ENCODE measurements at regions not wholly inside any gene's neighbourhood (a gene's known extent, or its start where the extent isn't known, plus 50 kb on each side); places are given as distances from the start of the nearest gene placed in this dataset.

- no peak overlapping the region for H3K27ac Mint-ChIP-seq
- peaks cover 11% of the 10 kb centered on the region for H3K9me3 Mint-ChIP-seq
- POLR2A ChIA-PET, result no interaction called here
- no peaks in the 10 kb centered on the region for H3K4me1 Mint-ChIP-seq
- no peaks in the 10 kb centered on the region for H3K36me3 Mint-ChIP-seq (ENCODE audit: low read depth)
- CTCF ChIA-PET, result no interaction called here
- no peak for DNase-seq
- no peaks in the 10 kb centered on the region for H3K27me3 Mint-ChIP-seq
- H3K4me3 Mint-ChIP-seq, result no peak overlapping the region
Measured at GRCh38 chr16:5838725-5839124, 741.1 kb upstream of the EEF2KMT start.

- Mint-ChIP-seq H3K4me3 (no peak overlapping the region), H3K4me1 (no peaks in the 10 kb centered on the region), H3K9me3 (peaks cover 11% of the 10 kb centered on the region), H3K27ac (no peak overlapping the region), H3K27me3 (no peaks in the 10 kb centered on the region), H3K36me3 (ENCODE audit: low read depth) (no peaks in the 10 kb centered on the region)
- CTCF ChIA-PET, result no interaction called here
- POLR2A ChIA-PET, result no interaction called here
- no peak for DNase-seq
Measured at GRCh38 chr16:5838071-5838470, 740.5 kb upstream of the EEF2KMT start.

DNA sequence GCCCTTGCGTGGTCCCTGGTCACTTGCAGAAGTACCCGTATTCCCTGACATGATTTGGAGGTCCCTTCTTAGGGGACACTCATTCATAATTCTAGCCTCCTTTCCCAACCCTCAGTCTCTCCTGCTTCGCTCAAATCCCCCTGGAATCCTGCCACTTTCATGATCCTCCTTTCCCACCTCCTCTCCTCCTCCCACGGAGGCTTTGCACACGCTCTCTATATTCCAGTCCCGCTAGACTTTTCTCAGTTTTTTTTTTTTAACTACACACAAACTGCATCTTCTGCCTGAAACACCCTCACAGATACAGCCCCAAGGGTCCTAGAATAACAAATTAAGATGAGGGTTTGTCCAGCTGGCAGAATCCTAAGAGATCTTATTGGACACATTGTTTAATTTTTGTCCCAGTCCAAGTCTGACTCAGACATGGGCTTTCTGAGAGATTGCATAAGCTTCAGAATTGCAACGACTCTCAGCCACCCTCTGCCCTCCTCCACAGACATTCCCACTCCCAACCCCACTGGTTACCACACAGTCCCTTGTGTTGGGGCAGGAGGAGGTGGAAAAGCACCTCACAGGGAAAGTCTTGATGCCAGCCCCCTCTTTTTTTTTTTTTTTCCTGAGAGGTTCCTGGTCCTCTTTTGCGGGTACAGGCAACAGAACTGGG, 739.5 kb upstream of the EEF2KMT start:
- DNase-seq, result no peak
- ChIA-PET POLR2A (no interaction called here), CTCF (no interaction called here)
- Mint-ChIP-seq H3K27me3 (no peaks in the 10 kb centered on the region), H3K27ac (no peak overlapping the region), H3K36me3 (ENCODE audit: low read depth) (no peaks in the 10 kb centered on the region), H3K4me1 (no peaks in the 10 kb centered on the region), H3K9me3 (peaks cover 11% of the 10 kb centered on the region), H3K4me3 (no peak overlapping the region)

DNA sequence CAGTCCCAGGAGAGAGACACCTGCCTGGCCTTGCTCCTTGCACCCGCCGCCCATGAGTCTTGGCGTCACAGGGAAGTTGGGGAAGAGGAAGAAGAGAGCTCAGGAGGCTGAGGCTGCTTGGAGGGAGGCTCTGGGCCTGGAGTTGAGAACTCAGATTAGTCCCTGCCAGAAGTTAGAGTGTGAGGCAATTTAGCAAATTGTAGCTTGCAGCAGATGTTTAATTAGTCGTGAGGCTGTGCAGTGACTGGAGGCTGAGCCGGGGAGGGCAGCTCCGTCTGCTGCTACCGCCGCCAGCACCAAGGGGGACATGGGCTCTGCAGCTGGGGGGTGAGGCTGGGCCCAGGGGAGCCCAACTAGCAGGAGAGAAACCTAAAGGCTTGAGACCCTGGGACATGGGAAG, 738.3 kb upstream of the EEF2KMT start:
- ChIA-PET POLR2A (no interaction called here), CTCF (no interaction called here)
- Mint-ChIP-seq H3K4me3 (no peak overlapping the region), H3K9me3 (peaks cover 14% of the 10 kb centered on the region), H3K27me3 (no peaks in the 10 kb centered on the region), H3K4me1 (no peaks in the 10 kb centered on the region), H3K36me3 (ENCODE audit: low read depth) (no peaks in the 10 kb centered on the region), H3K27ac (no peak overlapping the region)
- DNase-seq, result no peak

GRCh38 chr16:5826332-5826731, 728.7 kb upstream of the EEF2KMT start:
- H3K4me3 Mint-ChIP-seq, result no peak overlapping the region
- H3K27ac Mint-ChIP-seq, result no peak overlapping the region
- H3K9me3 Mint-ChIP-seq, result peaks cover 9% of the 10 kb centered on the region
- no peaks in the 10 kb centered on the region for H3K4me1 Mint-ChIP-seq
- DNase-seq, result no peak
- no peaks in the 10 kb centered on the region for H3K36me3 Mint-ChIP-seq (ENCODE audit: low read depth)
- H3K27me3 Mint-ChIP-seq, result no peaks in the 10 kb centered on the region
- CTCF ChIA-PET, result no interaction called here
- POLR2A ChIA-PET, result no interaction called here

DNA sequence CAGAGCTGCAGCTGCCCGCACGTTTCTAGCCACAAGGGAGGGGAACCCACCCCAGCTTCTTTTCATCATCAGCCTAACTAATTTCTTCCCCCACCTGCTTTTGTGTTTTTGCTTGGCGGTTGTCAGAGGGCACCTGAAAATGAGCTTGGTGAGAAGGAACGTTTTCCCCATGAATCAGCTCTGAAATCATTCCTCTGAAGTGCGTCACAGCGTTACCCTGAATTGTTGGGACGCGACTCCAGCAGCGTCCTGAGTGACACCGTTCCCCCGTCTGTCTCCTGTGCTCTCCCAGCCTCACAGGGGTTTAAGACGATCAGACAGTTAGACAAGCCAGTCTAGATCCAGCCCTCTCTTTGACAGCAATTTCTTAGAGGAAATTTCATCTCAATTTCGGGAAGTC, 722.9 kb upstream of the EEF2KMT start:
- ChIA-PET POLR2A (no interaction called here), CTCF (no interaction called here)
- Mint-ChIP-seq H3K27ac (no peak overlapping the region), H3K4me3 (no peak overlapping the region), H3K27me3 (no peaks in the 10 kb centered on the region), H3K36me3 (ENCODE audit: low read depth) (no peaks in the 10 kb centered on the region), H3K9me3 (peaks cover 9% of the 10 kb centered on the region), H3K4me1 (no peaks in the 10 kb centered on the region)
- DNase-seq, result no peak

GRCh38 chr16:5815570-5816237, 718.1 kb upstream of the EEF2KMT start:
- no peak overlapping the region for H3K4me3 Mint-ChIP-seq
- no peaks in the 10 kb centered on the region for H3K36me3 Mint-ChIP-seq (ENCODE audit: low read depth)
- H3K27ac Mint-ChIP-seq, result no peak overlapping the region
- H3K4me1 Mint-ChIP-seq, result no peaks in the 10 kb centered on the region
- no peak for DNase-seq
- CTCF ChIA-PET, result no interaction called here
- peaks cover 15% of the 10 kb centered on the region for H3K9me3 Mint-ChIP-seq
- POLR2A ChIA-PET, result no interaction called here
- no peaks in the 10 kb centered on the region for H3K27me3 Mint-ChIP-seq

DNA sequence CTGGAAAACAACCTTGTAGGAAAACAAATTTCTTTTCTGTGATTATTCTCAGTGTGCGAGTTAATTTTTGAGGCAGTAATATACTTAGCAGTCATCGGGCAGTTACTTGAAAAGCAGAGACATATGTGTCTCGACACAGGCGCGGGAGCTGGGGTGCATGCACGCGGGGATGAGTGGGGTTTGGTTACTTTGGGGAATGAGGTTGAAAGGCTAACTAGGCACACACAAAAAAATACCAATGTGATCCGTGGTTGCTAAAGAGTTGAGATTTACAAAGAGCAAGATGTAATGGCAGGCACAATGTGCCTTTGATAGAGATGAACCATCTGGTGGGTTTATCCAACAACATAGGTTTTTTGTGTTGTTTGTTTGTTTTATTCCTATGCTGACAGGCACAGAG, 703.8 kb upstream of the EEF2KMT start:
- ChIA-PET POLR2A (no interaction called here), CTCF (no interaction called here)
- Mint-ChIP-seq H3K9me3 (peaks cover 30% of the 10 kb centered on the region), H3K4me3 (no peak overlapping the region), H3K4me1 (no peaks in the 10 kb centered on the region), H3K27ac (no peak overlapping the region), H3K27me3 (no peaks in the 10 kb centered on the region), H3K36me3 (ENCODE audit: low read depth) (no peaks in the 10 kb centered on the region)
- DNase-seq, result no peak

DNA sequence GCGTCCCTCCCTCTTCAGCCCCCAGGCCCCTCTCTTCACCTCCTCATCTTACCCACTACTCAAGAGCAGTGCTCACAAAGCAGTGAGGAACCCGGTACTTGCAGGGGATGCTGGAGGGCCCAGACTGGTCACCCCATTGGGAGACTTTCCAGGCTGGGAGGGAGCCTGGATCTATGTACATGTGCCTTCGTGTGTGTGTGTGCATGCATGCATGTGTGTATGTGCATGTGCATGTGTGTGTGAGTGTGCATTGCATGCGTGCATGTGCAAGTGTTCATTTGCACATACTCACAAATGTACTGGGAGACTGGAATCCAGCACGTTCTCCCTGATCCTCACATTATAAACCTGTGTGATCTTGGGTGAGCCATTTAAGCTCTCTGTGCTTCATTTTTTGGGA, 696.0 kb upstream of the EEF2KMT start:
- H3K4me1 Mint-ChIP-seq, result no peaks in the 10 kb centered on the region
- no peaks in the 10 kb centered on the region for H3K36me3 Mint-ChIP-seq (ENCODE audit: low read depth)
- no peak for DNase-seq
- no peaks in the 10 kb centered on the region for H3K27me3 Mint-ChIP-seq
- peaks cover 20% of the 10 kb centered on the region for H3K9me3 Mint-ChIP-seq
- POLR2A ChIA-PET, result no interaction called here
- H3K27ac Mint-ChIP-seq, result no peak overlapping the region
- CTCF ChIA-PET, result no interaction called here
- H3K4me3 Mint-ChIP-seq, result no peak overlapping the region

- Mint-ChIP-seq H3K4me1 (no peaks in the 10 kb centered on the region), H3K9me3 (peaks cover 15% of the 10 kb centered on the region), H3K4me3 (no peak overlapping the region), H3K36me3 (ENCODE audit: low read depth) (no peaks in the 10 kb centered on the region), H3K27ac (no peak overlapping the region), H3K27me3 (no peaks in the 10 kb centered on the region)
- CTCF ChIA-PET, result no interaction called here
- POLR2A ChIA-PET, result no interaction called here
- no peak for DNase-seq
Measured at GRCh38 chr16:5791011-5791657, 693.5 kb upstream of the EEF2KMT start.

GRCh38 chr16:5790512-5790911, 692.9 kb upstream of the EEF2KMT start:
- Mint-ChIP-seq H3K36me3 (ENCODE audit: low read depth) (no peaks in the 10 kb centered on the region), H3K27ac (no peak overlapping the region)
- POLR2A ChIA-PET, result no interaction called here

DNA sequence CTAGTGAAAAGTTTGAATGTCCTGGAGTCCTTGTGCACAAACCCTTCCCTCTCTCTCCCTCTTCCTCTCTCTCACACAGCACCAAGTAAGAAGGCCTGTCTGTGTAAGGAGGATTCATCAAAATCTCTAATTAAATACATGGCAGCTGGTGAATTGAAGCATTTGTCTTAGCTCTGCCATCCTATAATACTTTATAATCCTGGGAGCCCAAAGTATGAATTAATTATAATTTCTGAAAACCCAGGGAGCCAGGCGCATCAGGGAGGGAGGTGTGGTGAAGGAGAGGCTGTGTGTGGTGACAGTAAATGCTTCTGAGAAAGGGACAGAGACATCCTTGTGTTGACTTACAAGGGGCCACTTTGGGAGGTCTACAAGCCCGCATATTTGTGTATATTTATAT, 691.4 kb upstream of the EEF2KMT start:
- H3K4me1 Mint-ChIP-seq, result no peaks in the 10 kb centered on the region
- no peak for DNase-seq
- ChIA-PET POLR2A (no interaction called here), CTCF (no interaction called here)
- no peak overlapping the region for H3K27ac Mint-ChIP-seq
- peaks cover 14% of the 10 kb centered on the region for H3K9me3 Mint-ChIP-seq
- H3K36me3 Mint-ChIP-seq (ENCODE audit: low read depth), result no peaks in the 10 kb centered on the region
- H3K4me3 Mint-ChIP-seq, result no peak overlapping the region
- H3K27me3 Mint-ChIP-seq, result no peaks in the 10 kb centered on the region

More at GRCh38 chr16:5790512-5790911, 692.9 kb upstream of the EEF2KMT start:
- H3K4me1 Mint-ChIP-seq, result no peaks in the 10 kb centered on the region
- CTCF ChIA-PET, result no interaction called here
- DNase-seq, result no peak
- peaks cover 16% of the 10 kb centered on the region for H3K9me3 Mint-ChIP-seq
- H3K4me3 Mint-ChIP-seq, result no peak overlapping the region
- H3K27me3 Mint-ChIP-seq, result no peaks in the 10 kb centered on the region

DNA sequence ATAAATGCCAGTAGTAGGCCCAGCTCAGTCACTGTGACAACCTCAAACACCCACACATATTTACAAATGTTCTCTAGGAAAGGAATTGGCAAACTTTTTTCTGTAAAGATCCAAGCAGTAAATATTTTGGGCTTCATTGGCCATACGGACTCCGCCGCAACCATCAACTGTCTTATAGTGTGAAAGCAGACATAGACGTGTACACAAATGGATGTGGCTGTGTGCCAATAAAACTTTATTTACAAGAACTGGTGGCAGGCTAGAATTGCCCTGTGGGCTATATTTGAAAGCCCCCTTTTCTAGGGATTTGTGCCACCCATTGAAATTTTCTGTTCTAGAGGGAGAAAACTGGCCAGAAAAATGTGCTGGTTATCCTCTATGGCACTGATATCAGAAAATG, 683.8 kb upstream of the EEF2KMT start:
- CTCF ChIA-PET, result no interaction called here
- H3K4me3 Mint-ChIP-seq, result no peak overlapping the region

GRCh38 chr16:5776876-5777275, 679.3 kb upstream of the EEF2KMT start:
- Mint-ChIP-seq H3K4me3 (no peak overlapping the region), H3K27ac (no peak overlapping the region), H3K27me3 (no peaks in the 10 kb centered on the region), H3K36me3 (ENCODE audit: low read depth) (no peaks in the 10 kb centered on the region), H3K4me1 (no peaks in the 10 kb centered on the region), H3K9me3 (peaks cover 7% of the 10 kb centered on the region)
- no peak for DNase-seq
- ChIA-PET CTCF (no interaction called here), POLR2A (no interaction called here)

More for the DNA sequence above, 683.8 kb upstream of the EEF2KMT start:
- DNase-seq, result no peak
- POLR2A ChIA-PET, result no interaction called here
- no peaks in the 10 kb centered on the region for H3K36me3 Mint-ChIP-seq (ENCODE audit: low read depth)
- no peaks in the 10 kb centered on the region for H3K4me1 Mint-ChIP-seq
- no peaks in the 10 kb centered on the region for H3K27me3 Mint-ChIP-seq
- no peak overlapping the region for H3K27ac Mint-ChIP-seq
- peaks cover 14% of the 10 kb centered on the region for H3K9me3 Mint-ChIP-seq
